GM10266 (cell line): ENCODE measurements at regions not wholly inside any gene's neighbourhood (a gene's known extent, or its start where the extent isn't known, plus 50 kb on each side); places are given as distances from the start of the nearest gene placed in this dataset.

ENCODE experiments used
- DNase-seq: peaks from one replicate; pipeline ENCODE4 v3.0.0; 2012; ENCODE audit errors: extremely low spot score
- TF ChIP-seq, protein P1 (sequence below): IDR thresholded peaks from 2 replicates; pipeline ENCODE4 v1.5.1; 2012; ENCODE audit warnings: mild to moderate bottlenecking, low read depth; ENCODE audit not compliant: control insufficient read depth, insufficient read depth; ENCODE audit errors: missing control alignments

DNA sequence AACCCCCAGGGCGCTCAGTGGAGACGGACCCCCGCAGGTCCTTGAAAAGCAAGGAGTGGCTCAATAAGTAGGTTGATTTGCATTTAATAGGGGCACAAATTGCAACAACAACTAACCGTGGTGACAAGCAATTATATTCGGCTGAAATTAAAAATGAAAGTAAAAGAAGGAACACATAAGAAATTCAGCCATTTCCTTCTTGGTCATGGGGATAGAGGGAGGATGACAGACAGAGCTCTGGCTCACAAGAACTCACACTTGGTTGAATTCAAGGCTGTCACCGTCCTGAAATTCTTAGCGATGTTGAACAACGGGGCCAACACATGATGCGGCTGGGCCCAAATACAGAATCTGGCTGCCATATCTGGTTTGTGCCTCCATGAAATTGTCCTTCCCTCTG is 129.0 kb downstream of the EDN3 start:
- DNase-seq, result peak; percentile 31
- TF ChIP-seq, protein P1, sequence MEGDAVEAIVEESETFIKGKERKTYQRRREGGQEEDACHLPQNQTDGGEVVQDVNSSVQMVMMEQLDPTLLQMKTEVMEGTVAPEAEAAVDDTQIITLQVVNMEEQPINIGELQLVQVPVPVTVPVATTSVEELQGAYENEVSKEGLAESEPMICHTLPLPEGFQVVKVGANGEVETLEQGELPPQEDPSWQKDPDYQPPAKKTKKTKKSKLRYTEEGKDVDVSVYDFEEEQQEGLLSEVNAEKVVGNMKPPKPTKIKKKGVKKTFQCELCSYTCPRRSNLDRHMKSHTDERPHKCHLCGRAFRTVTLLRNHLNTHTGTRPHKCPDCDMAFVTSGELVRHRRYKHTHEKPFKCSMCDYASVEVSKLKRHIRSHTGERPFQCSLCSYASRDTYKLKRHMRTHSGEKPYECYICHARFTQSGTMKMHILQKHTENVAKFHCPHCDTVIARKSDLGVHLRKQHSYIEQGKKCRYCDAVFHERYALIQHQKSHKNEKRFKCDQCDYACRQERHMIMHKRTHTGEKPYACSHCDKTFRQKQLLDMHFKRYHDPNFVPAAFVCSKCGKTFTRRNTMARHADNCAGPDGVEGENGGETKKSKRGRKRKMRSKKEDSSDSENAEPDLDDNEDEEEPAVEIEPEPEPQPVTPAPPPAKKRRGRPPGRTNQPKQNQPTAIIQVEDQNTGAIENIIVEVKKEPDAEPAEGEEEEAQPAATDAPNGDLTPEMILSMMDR, result no peak

DNA sequence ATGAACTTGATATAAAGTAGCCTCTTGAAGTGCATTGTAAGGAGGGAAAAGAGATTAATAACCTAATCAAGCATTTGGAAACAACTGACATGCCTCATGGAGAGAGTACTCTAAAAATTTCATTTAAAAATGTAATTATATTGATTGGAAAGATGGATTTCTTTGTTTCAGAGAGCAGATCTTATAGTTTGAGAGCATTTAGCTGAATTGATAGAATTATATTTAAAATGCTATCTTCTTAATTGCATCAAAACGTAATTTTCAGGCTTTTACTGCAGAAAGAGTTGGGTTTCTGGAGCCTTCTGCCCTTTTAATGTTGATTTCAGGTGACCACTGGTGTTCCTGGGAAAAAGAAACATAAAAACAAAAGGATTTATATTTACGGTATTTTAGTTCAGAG is 130.6 kb downstream of the EDN3 start:
- TF ChIP-seq, protein P1, result no peak
- DNase-seq, result no peak

DNA sequence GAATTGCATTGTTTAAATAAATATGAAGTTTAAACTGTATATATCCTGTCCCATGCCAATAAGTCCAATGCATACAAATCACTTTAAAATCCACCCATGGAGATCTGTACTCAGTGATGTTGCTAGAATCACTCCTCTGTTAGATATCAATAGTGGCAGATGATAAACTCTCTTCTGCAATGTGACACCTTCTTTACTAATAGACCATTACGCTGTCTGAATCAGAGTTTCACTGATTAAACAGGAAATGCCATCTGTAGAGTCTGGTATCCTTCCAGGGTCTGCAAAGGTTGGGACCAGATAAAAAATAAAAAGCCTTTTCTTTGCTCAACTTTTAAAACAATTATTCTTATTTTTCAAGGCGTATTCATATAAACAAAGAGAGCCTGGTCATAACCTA is 134.5 kb downstream of the EDN3 start:
- TF ChIP-seq, protein P1, result no peak
- no peak for DNase-seq

DNA sequence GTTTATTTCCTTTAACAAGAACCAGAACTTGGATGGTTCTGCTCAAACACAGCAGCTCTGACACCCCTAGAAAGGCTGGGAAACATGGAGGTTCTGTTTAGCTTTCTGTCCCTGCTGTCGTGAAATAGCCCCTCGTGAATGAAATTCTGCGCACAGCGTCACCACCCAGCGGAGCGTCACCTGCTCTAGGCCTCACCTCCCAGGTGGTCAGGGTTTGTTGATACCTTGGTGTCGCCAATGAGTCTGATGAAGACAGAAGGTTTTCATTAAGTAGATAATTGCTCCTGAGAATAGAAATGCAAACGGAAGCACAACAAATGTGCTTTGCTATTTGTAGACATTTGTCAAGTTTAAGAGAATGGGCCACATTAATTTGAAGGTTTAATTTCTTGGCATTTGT is 135.1 kb downstream of the EDN3 start:
- DNase-seq, result no peak
- TF ChIP-seq, protein P1, result no peak

DNA sequence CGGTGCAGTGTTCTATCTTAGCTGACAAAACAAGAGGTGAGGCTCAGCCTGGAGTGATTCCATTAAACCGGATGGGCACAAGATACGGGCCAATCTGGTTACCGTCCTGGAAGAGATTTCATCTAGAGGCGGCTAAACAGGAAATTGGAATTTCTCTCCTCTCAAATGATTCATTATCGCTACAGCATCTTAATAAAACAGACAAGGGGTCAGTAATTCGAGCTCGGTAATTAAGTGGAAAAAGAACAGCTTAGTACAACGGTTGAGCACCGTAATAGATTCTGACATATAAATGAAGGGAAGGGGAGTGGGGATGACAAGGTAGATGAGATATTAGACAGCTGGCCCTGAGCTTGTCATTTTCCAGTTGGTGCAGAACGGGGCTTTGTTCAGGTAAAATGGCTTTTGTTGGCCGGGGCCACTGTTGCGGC is 137.2 kb downstream of the EDN3 start:
- DNase-seq, result no peak
- TF ChIP-seq, protein P1, result no peak

DNA sequence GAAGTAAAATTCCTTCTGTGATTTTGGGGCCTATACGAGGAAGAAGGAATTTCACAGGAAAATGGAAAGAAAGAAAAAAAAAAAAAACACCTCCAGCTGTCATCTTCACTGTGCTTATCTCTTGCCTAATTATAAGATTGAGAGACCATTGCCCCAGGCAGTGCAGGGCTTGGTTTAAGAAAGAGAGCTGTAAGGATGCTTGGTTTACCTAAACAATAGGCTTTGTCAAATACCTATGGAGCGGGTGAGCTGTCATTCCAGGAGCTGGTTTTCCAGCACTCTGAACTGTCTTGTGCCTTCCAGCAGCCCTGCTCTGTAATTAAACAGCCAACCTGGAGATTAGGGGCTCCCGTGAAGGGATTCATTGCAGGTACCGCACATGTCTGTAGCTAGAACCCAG is 137.8 kb downstream of the EDN3 start:
- no peak for DNase-seq
- TF ChIP-seq, protein P1, result no peak

DNA sequence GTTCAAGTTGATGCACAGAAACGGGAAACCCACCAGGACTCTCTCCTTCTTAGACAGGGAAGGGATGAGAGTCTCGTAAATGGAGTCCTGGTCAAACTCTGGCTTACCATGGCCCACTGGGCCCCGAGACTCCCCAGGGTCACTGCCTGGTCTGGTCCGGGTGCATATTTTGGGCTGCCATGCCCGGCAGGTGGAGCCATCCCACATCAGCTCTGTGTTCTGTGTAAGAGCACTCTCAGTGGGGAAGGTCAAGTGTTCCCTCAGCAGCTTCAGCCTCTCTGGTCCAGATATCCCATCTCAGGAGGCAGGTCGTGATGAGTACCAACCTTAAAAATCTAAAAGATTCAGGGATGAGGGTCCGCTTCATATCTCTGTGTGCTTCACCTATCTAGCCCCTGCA is 138.8 kb downstream of the EDN3 start:
- no peak for DNase-seq
- TF ChIP-seq, protein P1, result no peak
